ENCODE measurements at regions not wholly inside any gene's neighbourhood (a gene's known extent, or its start where the extent isn't known, plus 50 kb on each side); places are given as distances from the start of the nearest gene placed in this dataset.

GRCh38 chr14:26170885-26171284 is 426.9 kb downstream of the NOVA1 start:
- TF ChIP-seq EP300 (IDR thresholded peaks at IDR 0.05) (no peak), POLR2AphosphoS5 (IDR thresholded peaks at IDR 0.05) (no peak), CTCF (IDR thresholded peaks at IDR 0.05) (no peak)
